ENCODE measurements at regions not wholly inside any gene's neighbourhood (a gene's known extent, or its start where the extent isn't known, plus 50 kb on each side); places are given as distances from the start of the nearest gene placed in this dataset.

DNA sequence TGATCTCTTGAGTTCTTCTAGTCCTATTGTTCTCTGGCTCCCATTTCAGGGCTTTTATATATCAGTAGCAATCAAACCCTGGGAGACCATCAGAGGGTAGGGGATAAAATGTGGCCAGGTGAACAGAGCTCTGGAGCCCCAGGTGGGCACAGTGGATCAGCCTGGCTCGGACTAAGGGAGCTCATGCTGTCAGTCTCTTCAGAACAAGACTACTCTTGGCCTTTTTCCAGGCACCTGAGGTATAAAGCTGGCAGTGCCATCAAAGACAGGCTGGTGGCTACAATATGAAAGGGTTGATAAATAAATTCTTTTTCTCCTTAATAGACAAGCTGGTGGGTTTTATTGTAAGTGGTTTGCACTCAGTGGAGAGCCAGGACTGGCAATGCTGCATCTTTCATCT, 160.0 kb upstream of the CCL2 start:
- TF ChIP-seq, protein P1, sequence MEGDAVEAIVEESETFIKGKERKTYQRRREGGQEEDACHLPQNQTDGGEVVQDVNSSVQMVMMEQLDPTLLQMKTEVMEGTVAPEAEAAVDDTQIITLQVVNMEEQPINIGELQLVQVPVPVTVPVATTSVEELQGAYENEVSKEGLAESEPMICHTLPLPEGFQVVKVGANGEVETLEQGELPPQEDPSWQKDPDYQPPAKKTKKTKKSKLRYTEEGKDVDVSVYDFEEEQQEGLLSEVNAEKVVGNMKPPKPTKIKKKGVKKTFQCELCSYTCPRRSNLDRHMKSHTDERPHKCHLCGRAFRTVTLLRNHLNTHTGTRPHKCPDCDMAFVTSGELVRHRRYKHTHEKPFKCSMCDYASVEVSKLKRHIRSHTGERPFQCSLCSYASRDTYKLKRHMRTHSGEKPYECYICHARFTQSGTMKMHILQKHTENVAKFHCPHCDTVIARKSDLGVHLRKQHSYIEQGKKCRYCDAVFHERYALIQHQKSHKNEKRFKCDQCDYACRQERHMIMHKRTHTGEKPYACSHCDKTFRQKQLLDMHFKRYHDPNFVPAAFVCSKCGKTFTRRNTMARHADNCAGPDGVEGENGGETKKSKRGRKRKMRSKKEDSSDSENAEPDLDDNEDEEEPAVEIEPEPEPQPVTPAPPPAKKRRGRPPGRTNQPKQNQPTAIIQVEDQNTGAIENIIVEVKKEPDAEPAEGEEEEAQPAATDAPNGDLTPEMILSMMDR (IDR thresholded peaks at IDR 0.05; ENCODE audit: extremely low read depth in 1 of 2, insufficient read depth in 1 of 2, low read depth in 1 of 2, low read length in 2 of 2) = no peak
- TF ChIP-seq POLR2A (IDR thresholded peaks at IDR 0.05; ENCODE audit: low read depth, low read length) (no peak), POLR2AphosphoS5 (IDR thresholded peaks at IDR 0.05; ENCODE audit: insufficient read depth, low read depth, low read length) (no peak), EZH2 (IDR thresholded peaks at IDR 0.05; ENCODE audit: borderline replicate concordance, low read depth, low read length, severe bottlenecking) (no peak), GATA2 (IDR thresholded peaks at IDR 0.05; ENCODE audit: insufficient read depth, insufficient read length, low read depth, low read length) (no peak), JUN (IDR thresholded peaks at IDR 0.05; ENCODE audit: borderline replicate concordance, insufficient read depth, insufficient read length, low read depth) (no peak), FOS (IDR thresholded peaks at IDR 0.05; ENCODE audit: borderline replicate concordance, insufficient read depth, low read length) (no peak), MYC (IDR thresholded peaks at IDR 0.05; ENCODE audit: low read depth, low read length) (no peak)
- TF ChIP-seq, protein P2, sequence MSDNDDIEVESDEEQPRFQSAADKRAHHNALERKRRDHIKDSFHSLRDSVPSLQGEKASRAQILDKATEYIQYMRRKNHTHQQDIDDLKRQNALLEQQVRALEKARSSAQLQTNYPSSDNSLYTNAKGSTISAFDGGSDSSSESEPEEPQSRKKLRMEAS (IDR thresholded peaks at IDR 0.05; ENCODE audit: insufficient read depth, insufficient read length) = no peak

Data from endothelial cell of umbilical vein (primary cell).